GM12873 (cell line): ENCODE measurements at regions not wholly inside any gene's neighbourhood (a gene's known extent, or its start where the extent isn't known, plus 50 kb on each side); places are given as distances from the start of the nearest gene placed in this dataset.

Experiments used
- TF ChIP-seq, protein P1 (sequence below): IDR thresholded peaks from 2 replicates; pipeline ENCODE4 v1.5.1; 2012; ENCODE audit warnings: low read depth, mild to moderate bottlenecking, moderate library complexity, low read length, control low read depth; ENCODE audit not compliant: insufficient read depth; ENCODE audit errors: missing control alignments

DNA sequence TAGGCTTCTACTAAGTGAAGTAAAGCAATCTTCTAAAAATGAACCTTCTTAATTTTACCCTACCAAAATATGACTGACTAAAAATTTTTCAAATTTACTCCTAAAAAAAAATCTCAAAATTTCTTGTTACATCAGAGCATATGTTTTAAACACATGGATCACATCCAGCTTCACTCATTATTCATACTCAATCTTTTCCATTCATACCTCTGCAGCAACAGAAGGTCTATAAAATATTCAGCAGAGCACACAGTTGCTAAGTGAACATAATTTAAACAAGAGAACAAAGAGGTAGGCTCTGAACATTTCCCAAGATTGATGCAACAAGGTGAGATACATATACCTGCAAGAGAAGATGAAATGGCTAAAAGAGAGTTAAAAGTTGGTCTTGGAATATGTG is 213.9 kb downstream of the SOD2 start:
- TF ChIP-seq, protein P1, sequence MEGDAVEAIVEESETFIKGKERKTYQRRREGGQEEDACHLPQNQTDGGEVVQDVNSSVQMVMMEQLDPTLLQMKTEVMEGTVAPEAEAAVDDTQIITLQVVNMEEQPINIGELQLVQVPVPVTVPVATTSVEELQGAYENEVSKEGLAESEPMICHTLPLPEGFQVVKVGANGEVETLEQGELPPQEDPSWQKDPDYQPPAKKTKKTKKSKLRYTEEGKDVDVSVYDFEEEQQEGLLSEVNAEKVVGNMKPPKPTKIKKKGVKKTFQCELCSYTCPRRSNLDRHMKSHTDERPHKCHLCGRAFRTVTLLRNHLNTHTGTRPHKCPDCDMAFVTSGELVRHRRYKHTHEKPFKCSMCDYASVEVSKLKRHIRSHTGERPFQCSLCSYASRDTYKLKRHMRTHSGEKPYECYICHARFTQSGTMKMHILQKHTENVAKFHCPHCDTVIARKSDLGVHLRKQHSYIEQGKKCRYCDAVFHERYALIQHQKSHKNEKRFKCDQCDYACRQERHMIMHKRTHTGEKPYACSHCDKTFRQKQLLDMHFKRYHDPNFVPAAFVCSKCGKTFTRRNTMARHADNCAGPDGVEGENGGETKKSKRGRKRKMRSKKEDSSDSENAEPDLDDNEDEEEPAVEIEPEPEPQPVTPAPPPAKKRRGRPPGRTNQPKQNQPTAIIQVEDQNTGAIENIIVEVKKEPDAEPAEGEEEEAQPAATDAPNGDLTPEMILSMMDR, result no peak

DNA sequence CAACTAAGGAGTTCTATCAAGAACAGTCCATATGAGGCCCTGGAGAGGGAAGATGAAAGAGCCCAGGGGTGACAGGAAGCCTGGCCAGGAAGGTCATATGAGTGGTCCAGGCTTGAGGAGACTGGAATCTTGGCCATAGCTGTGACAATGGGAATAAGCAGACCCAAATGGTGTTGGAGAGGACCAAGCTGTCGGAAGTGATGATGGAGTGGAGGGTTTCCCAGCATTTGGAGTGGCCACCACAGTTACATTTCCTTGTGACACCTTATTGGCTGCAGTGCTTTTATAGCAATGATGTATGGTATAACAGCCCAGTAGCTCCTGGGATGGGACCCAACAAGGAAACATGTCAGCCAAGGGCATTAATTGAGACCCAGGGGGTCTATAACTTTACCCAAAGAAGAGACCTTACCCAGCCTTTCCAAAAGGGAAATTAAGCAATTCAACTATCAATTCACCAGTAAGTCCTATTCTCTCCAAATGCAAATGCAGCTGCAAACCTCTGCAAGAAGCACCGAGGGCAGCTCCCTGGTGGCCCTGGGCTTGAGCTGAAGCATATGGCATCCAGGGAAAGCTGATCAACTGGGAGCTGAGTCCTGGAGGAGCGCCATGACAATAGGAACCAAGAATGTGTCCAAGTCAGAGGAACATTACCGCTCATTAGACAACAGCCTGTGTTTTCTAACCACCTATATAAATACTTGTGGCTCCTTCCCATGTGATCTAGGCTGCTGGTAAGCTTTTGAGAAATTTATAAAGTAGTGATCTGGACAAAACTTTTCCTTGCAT is 219.4 kb downstream of the SOD2 start:
- TF ChIP-seq, protein P1, result no peak

DNA sequence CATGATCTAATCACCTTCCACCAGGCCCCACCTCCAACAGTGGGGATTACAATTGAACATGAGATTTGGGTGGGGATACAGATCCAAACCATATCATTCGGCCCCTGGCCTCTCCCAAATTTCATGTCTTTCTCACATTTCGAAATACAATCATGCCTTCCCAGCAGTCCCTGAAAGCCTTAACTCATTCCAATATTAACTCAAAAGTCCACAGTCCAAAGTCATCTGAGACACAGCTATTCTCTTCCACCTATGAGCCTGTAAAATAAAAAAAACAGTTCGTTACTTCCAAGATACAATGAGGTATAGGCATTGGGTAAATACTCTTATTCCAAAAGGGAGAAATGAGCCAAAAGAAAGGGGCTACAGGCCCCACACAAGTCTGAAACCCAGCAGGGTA is 222.6 kb downstream of the SOD2 start:
- TF ChIP-seq, protein P1, result no peak

DNA sequence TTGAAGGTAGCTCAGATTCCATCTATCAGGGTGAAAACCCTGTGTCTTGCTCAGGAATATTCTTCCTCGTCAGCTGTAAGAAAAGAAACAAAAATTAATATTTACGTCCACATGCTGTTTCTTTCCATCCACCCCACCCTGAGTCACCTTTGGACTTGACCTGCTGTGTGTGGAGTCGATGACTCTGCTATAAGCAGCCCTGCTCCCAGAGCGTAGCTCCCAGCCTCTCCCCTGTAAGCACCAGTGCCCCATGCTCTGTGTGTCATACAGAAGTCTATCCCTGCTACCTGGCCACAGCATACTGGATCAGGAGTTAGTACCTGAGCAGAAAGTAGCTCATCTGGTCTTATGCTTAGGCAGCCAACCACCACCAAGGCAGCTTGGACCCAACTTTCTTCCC is 223.6 kb downstream of the SOD2 start:
- TF ChIP-seq, protein P1, result no peak

DNA sequence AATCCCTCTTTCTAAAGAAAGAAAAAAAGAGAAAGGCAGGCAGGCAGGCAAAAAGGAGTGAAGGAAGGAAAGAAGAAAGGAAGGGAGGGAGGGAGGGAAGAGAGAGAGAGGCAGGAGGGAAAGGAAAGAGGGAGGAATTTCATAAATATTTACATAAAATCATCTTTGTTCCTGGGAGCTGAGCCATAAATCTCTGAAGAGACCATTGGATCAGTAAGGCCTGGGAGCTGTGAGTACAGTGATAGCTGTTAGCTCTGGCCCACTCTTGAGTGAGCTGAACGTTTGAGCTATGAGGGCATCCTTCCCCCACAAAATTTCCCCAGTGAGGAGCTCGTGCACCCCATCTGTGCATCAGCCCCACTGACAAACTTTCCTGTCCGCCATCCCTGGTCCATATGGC is 224.0 kb downstream of the SOD2 start:
- TF ChIP-seq, protein P1, result no peak

DNA sequence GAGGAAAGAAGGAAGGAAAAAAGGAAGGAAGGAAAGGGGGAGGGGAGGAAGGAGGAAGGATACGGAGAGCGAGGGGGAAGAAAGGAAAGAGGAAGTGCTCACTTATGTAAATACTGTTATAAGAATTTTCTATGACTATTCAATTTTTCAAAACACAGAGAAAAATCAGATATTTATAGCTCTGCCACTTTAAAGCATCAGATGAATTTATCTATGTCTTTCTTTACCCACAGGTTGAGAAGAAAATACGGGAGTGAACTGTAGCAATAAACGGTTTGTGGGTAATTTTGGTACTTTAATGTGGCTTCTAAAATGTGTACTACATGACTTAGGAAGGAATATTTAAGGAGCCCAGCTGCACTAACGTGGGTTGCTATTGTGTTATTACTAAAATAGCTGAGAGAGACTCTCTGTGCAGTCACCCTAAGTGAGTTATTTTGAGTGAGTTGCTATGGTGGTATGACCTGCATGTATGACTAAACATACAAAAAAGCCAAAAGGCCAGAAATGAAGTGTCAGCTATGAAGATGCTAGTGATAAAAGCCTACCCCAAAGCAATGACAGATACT is 225.5 kb downstream of the SOD2 start:
- TF ChIP-seq, protein P1, result no peak

DNA sequence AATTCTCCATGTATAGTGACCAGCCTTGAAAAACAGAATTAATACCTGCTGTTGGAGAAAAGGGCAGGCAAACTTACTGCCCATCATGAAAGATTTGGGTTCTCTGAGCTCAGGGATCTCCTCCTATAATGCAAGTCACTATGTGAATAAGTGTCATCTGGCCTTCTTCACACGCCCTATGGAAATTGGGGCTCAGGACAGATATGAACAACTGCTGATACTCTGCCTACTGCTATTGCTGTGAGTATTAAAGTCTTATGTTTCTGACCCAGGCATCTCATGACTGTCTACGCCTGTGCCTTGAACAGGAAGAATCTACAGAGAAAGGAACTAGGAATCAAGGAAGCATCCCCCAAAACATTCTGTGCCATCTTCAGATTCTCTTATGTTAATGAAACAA is 226.1 kb downstream of the SOD2 start:
- TF ChIP-seq, protein P1, result no peak
